ENCODE measurements at regions not wholly inside any gene's neighbourhood (a gene's known extent, or its start where the extent isn't known, plus 50 kb on each side); places are given as distances from the start of the nearest gene placed in this dataset.

GRCh38 chr20:51178153-51178552, 155.2 kb upstream of the KCNG1 start:
- Mint-ChIP-seq H3K27ac (no peak overlapping the region), H3K36me3 (ENCODE audit: low read depth) (no peaks in the 10 kb centered on the region), H3K4me3 (no peak overlapping the region), H3K9me3 (no peaks in the 10 kb centered on the region), H3K27me3 (ENCODE audit: insufficient read depth) (peaks cover 40% of the 10 kb centered on the region), H3K4me1 (ENCODE audit: low read depth) (no peaks in the 10 kb centered on the region)
- DNase-seq = no peak
- TF ChIP-seq CTCF (IDR thresholded peaks at IDR 0.05) = no peak

GRCh38 chr20:51176876-51177275, 154.0 kb upstream of the KCNG1 start:
- H3K36me3 Mint-ChIP-seq (ENCODE audit: low read depth) = no peaks in the 10 kb centered on the region
- no peaks in the 10 kb centered on the region for H3K9me3 Mint-ChIP-seq
- DNase-seq = no peak
- peaks cover 49% of the 10 kb centered on the region for H3K27me3 Mint-ChIP-seq (ENCODE audit: insufficient read depth)
- H3K27ac Mint-ChIP-seq = no peak overlapping the region
- H3K4me1 Mint-ChIP-seq (ENCODE audit: low read depth) = no peaks in the 10 kb centered on the region
- H3K4me3 Mint-ChIP-seq = no peak overlapping the region
- TF ChIP-seq CTCF (IDR thresholded peaks at IDR 0.05) = no peak

- no peaks in the 10 kb centered on the region for H3K9me3 Mint-ChIP-seq
- H3K4me1 Mint-ChIP-seq (ENCODE audit: low read depth) = no peaks in the 10 kb centered on the region
- no peak overlapping the region for H3K27ac Mint-ChIP-seq
- H3K27me3 Mint-ChIP-seq (ENCODE audit: insufficient read depth) = peaks cover 50% of the 10 kb centered on the region
- no peaks in the 10 kb centered on the region for H3K36me3 Mint-ChIP-seq (ENCODE audit: low read depth)
- no peak overlapping the region for H3K4me3 Mint-ChIP-seq
- DNase-seq = no peak
- TF ChIP-seq CTCF (IDR thresholded peaks at IDR 0.05) = no peak
Measured at GRCh38 chr20:51176446-51176845, 153.5 kb upstream of the KCNG1 start.

- H3K36me3 Mint-ChIP-seq (ENCODE audit: low read depth) = no peaks in the 10 kb centered on the region
- no peak for DNase-seq
- H3K4me1 Mint-ChIP-seq (ENCODE audit: low read depth) = no peaks in the 10 kb centered on the region
- no peak overlapping the region for H3K27ac Mint-ChIP-seq
- H3K4me3 Mint-ChIP-seq = no peak overlapping the region
- peaks cover 44% of the 10 kb centered on the region for H3K27me3 Mint-ChIP-seq (ENCODE audit: insufficient read depth)
- H3K9me3 Mint-ChIP-seq = no peaks in the 10 kb centered on the region
- TF ChIP-seq CTCF (IDR thresholded peaks at IDR 0.05) = no peak
Measured at GRCh38 chr20:51175724-51176123, 152.8 kb upstream of the KCNG1 start.

- TF ChIP-seq CTCF (IDR thresholded peaks at IDR 0.05) = no peak
- Mint-ChIP-seq H3K4me1 (ENCODE audit: low read depth) (no peaks in the 10 kb centered on the region), H3K36me3 (ENCODE audit: low read depth) (no peaks in the 10 kb centered on the region), H3K27me3 (ENCODE audit: insufficient read depth) (peaks cover 38% of the 10 kb centered on the region), H3K27ac (no peak overlapping the region), H3K9me3 (no peaks in the 10 kb centered on the region), H3K4me3 (no peak overlapping the region)
- DNase-seq = no peak
Measured at GRCh38 chr20:51175156-51175555, 152.2 kb upstream of the KCNG1 start.

GRCh38 chr20:51174536-51174935, 151.6 kb upstream of the KCNG1 start:
- Mint-ChIP-seq H3K27ac (no peak overlapping the region), H3K36me3 (ENCODE audit: low read depth) (peaks cover 2% of the 10 kb centered on the region; the same call in 1 of the 2 replicates), H3K4me1 (ENCODE audit: low read depth) (peaks cover 5% of the 10 kb centered on the region; the same call in 1 of the 2 replicates), H3K4me3 (no peak overlapping the region), H3K27me3 (ENCODE audit: insufficient read depth) (peaks cover 36% of the 10 kb centered on the region), H3K9me3 (peaks cover 2% of the 10 kb centered on the region; the same call in 1 of the 2 replicates)
- no peak for DNase-seq
- no peak for TF ChIP-seq CTCF (IDR thresholded peaks at IDR 0.05)
